A673 (cell line): ENCODE measurements at regions not wholly inside any gene's neighbourhood (a gene's known extent, or its start where the extent isn't known, plus 50 kb on each side); places are given as distances from the start of the nearest gene placed in this dataset.

ENCODE experiments used
- BruUV-seq: library from RNA; stranded (reverse); fragments of 400-500 nt; replicated peaks from 2 replicates; lab custom pipeline; 2021; lab: Mats Ljungman, UMichigan
- CTCF ChIA-PET: fragments of 300-600 bp; sonication (Branson Sonifier 250); formaldehyde crosslinking; loops from one replicate; lab custom pipeline; 2022; ENCODE audit warnings: antibody characterized with exemption; lab: Charles Lee
- POLR2A ChIA-PET: fragments of 300-600 bp; sonication (Branson Sonifier 250); formaldehyde crosslinking; loops from one replicate; lab custom pipeline; 2022; ENCODE audit warnings: antibody characterized with exemption; ENCODE audit not compliant: low non-redundant PET; lab: Charles Lee
- DNase-seq: peaks from one replicate; pipeline ENCODE4 v3.0.0-alpha.2; 2015; ENCODE audit warnings: low spot score
- H3K27ac ChIP-seq: fragments of 200-600 bp; sonication (generic); 2 replicates; pipeline ENCODE4 v1.5.1; 2016; ENCODE audit warnings: mixed run types, low read depth, mild to moderate bottlenecking, mixed read lengths, antibody characterized with exemption, low read length; ENCODE audit not compliant: poor library complexity, severe bottlenecking
- H3K27me3 ChIP-seq: fragments of 200-600 bp; sonication (generic); replicated peaks from 2 replicates; pipeline ENCODE4 v1.6.1; 2017; ENCODE audit warnings: mixed run types, low read depth, mild to moderate bottlenecking, mixed read lengths, antibody characterized with exemption, low read length; ENCODE audit not compliant: insufficient read depth, poor library complexity
- H3K36me3 ChIP-seq: fragments of 200-600 bp; sonication (generic); 2 replicates; pipeline ENCODE4 v1.6.1; 2016; ENCODE audit warnings: mixed run types, mild to moderate bottlenecking, mixed read lengths, antibody characterized with exemption, low read length; ENCODE audit not compliant: insufficient read depth, poor library complexity, severe bottlenecking
- H3K4me1 ChIP-seq: fragments of 200-600 bp; sonication (generic); 2 replicates; pipeline ENCODE4 v1.6.1; 2017; ENCODE audit warnings: mixed run types, mild to moderate bottlenecking, mixed read lengths, antibody characterized with exemption, low read length; ENCODE audit not compliant: insufficient read depth, poor library complexity, severe bottlenecking
- H3K4me3 ChIP-seq: fragments of 200-600 bp; sonication (generic); 2 replicates; pipeline ENCODE4 v1.5.1; 2016; ENCODE audit warnings: low read depth, mixed run types, mild to moderate bottlenecking, mixed read lengths, low read length; ENCODE audit not compliant: poor library complexity, severe bottlenecking
- H3K9me3 ChIP-seq: fragments of 200-600 bp; sonication (generic); 2 replicates; pipeline ENCODE4 v1.6.1; 2016; ENCODE audit warnings: mixed run types, low read depth, mild to moderate bottlenecking, mixed read lengths, antibody characterized with exemption, low read length; ENCODE audit not compliant: poor library complexity, severe bottlenecking
- CTCF ChIP-seq: fragments of 300-800, 200-600 bp; sonication (generic); conservative IDR thresholded peaks from 2 replicates; pipeline ENCODE4 v1.5.1; 2017; ENCODE audit warnings: low read depth, mild to moderate bottlenecking, antibody characterized with exemption, low read length, moderate library complexity, mixed read lengths
- EZH2 ChIP-seq: fragments of 200-600 bp; sonication (generic); IDR thresholded peaks from 2 replicates; pipeline ENCODE4 v1.6.1; 2017; ENCODE audit warnings: borderline replicate concordance, low read depth, mild to moderate bottlenecking, mixed read lengths, antibody characterized with exemption, low read length; ENCODE audit not compliant: poor library complexity, severe bottlenecking
- intact Hi-C: fragments of 100-400 bp; cut with micrococcal nuclease; formaldehyde crosslinking; loops from one replicate; pipeline ENCODE4 v1.10.0; 2022; ENCODE audit not compliant: unreplicated experiment

- ChIA-PET POLR2A (no interaction called here), CTCF (no interaction called here)
- TF ChIP-seq EZH2, result no peak
- TF ChIP-seq CTCF, result no peak
- Histone ChIP-seq H3K36me3 (no peaks in the 10 kb centered on the region), H3K9me3 (no peaks in the 10 kb centered on the region), H3K4me3 (no peak overlapping the region), H3K27ac (no peak overlapping the region), H3K4me1 (peaks cover 2% of the 10 kb centered on the region), H3K27me3 (no peaks in the 10 kb centered on the region)
- no TSS peak for BruUV-seq
- intact Hi-C loops, result no loop called here
- DNase-seq, result no peak
Measured at GRCh38 chr3:124483915-124484470, 246.3 kb upstream of the UMPS start.

- peaks cover 2% of the 10 kb centered on the region for H3K4me1 ChIP-seq
- intact Hi-C loops, result loop anchor here (1.0 kb wide), 1 partner anchor 64 kb away; no protein-coding TSS in a partner anchor
- peak; percentile 41 for DNase-seq
- no peak for TF ChIP-seq EZH2
- TF ChIP-seq CTCF, result peak; percentile 52
- no TSS peak for BruUV-seq
- H3K27me3 ChIP-seq, result no peaks in the 10 kb centered on the region
- H3K4me3 ChIP-seq, result no peak overlapping the region
- ChIA-PET POLR2A (no interaction called here), CTCF (interaction anchor here (0.5 to 1.3 kb wide), 2 partner anchors 74 to 579 kb away, joined by 4 to 5 read pairs; no protein-coding TSS in a partner anchor)
- no peaks in the 10 kb centered on the region for H3K36me3 ChIP-seq
- no peaks in the 10 kb centered on the region for H3K9me3 ChIP-seq
- H3K27ac ChIP-seq, result no peak overlapping the region
Measured at GRCh38 chr3:124486324-124486723, 243.9 kb upstream of the UMPS start.

- peaks cover 7% of the 10 kb centered on the region for H3K4me1 ChIP-seq
- H3K4me3 ChIP-seq, result no peak overlapping the region
- H3K27ac ChIP-seq, result no peak overlapping the region
- H3K27me3 ChIP-seq, result no peaks in the 10 kb centered on the region
- TF ChIP-seq CTCF (no peak), EZH2 (no peak)
- no peak for DNase-seq
- ChIA-PET CTCF (no interaction called here), POLR2A (no interaction called here)
- intact Hi-C loops, result no loop called here
- BruUV-seq, result no TSS peak
- H3K9me3 ChIP-seq, result no peaks in the 10 kb centered on the region
- H3K36me3 ChIP-seq, result no peaks in the 10 kb centered on the region
Measured at GRCh38 chr3:124489506-124489905, 240.7 kb upstream of the UMPS start.
